HepG2 (cell line): ENCODE measurements at regions not wholly inside any gene's neighbourhood (a gene's known extent, or its start where the extent isn't known, plus 50 kb on each side); places are given as distances from the start of the nearest gene placed in this dataset.

Experiments
- ATAC-seq: fragments of 200-7000 bp; cut with Tn5 transposase; 3 replicates; pipeline ENCODE4 v1.9.1; 2020; ENCODE audit warnings: mild to moderate bottlenecking, moderate library complexity
- BruUV-seq: library from RNA; stranded (reverse); fragments of 400-500 nt; replicated peaks from 2 replicates; lab custom pipeline; 2021; lab: Mats Ljungman, UMichigan
- CTCF ChIA-PET: fragments of 300-600 bp; formaldehyde crosslinking; extraction: SDS; loops from one replicate; lab custom pipeline; 2021; ENCODE audit warnings: low total read pairs, inconsistent platforms, low intra/inter-chr PET ratio; lab: Yijun Ruan, JAX
- POLR2A ChIA-PET: fragments of 350-600 bp; sonication (Branson Sonifier 250); formaldehyde crosslinking; loops from one replicate; lab custom pipeline; 2020; ENCODE audit warnings: antibody characterized with exemption, inconsistent platforms; lab: Yijun Ruan, JAX
- DNase-seq: peaks from one replicate; pipeline ENCODE4 v3.0.0-alpha.2; 2015; ENCODE audit warnings: low spot score
- FAIRE-seq: peaks from 3 replicates; lab custom pipeline; 2011; peaks lifted over from hg19 to GRCh38; lab: Jason Lieb, UNC
- H2AFZ ChIP-seq: one replicate; pipeline ENCODE4 v1.6.1; 2011; ENCODE audit warnings: low read length, inconsistent platforms
- H3K27ac ChIP-seq: fragments of 300-600 bp; 3 replicates; pipeline ENCODE4 v1.8.0; 2011; ENCODE audit warnings: mixed run types, mild to moderate bottlenecking, mixed read lengths, low read length, inconsistent platforms; ENCODE audit not compliant: insufficient read depth; ENCODE audit errors: extremely low read length
- H3K27me3 ChIP-seq, 2 experiments: fragments of 200-600 bp in 1 of 2; 2 replicates in 1 of 2; 3 replicates in 1 of 2; pipeline versions ENCODE4 v1.6.0 to v1.8.0; 2011; ENCODE audit warnings: low read length in 2 of 2, mild to moderate bottlenecking in 2 of 2, moderate library complexity in 2 of 2, inconsistent platforms in 1 of 2; ENCODE audit not compliant: insufficient read depth in 2 of 2, control insufficient read depth in 1 of 2
- H3K36me3 ChIP-seq, 2 experiments: fragments of 200-600 bp in 1 of 2; replicated peaks in 1 of 2; 2 replicates in 1 of 2; 3 replicates in 1 of 2; pipeline versions ENCODE4 v1.5.1 to v1.8.0; 2011; ENCODE audit warnings: low read length in 2 of 2, inconsistent platforms in 1 of 2; ENCODE audit not compliant: insufficient read depth in 2 of 2, control insufficient read depth in 1 of 2
- H3K4me1 ChIP-seq: 2 replicates; pipeline ENCODE4 v1.5.1; 2012; ENCODE audit warnings: low read length, inconsistent platforms; ENCODE audit not compliant: insufficient read depth
- H3K4me2 ChIP-seq: 2 replicates; pipeline ENCODE4 v1.6.0; 2011; ENCODE audit warnings: low read depth, low read length, inconsistent platforms
- H3K4me3 ChIP-seq, 3 experiments: fragments of 200-600 bp in 1 of 3; sonication (generic), shearing (Covaris generic) in 1 of 3; replicated peaks in 1 of 3; 2 replicates each; pipeline ENCODE4 v1.5.1; 2011 to 2016; ENCODE audit warnings: low read length in 3 of 3, inconsistent platforms in 2 of 3, low read depth in 2 of 3, mild to moderate bottlenecking in 2 of 3, control low read depth in 1 of 3, mixed read lengths in 1 of 3; ENCODE audit not compliant: insufficient read depth in 1 of 3
- H3K79me2 ChIP-seq: one replicate; pipeline ENCODE4 v1.6.1; 2011; ENCODE audit warnings: low read length, inconsistent platforms; ENCODE audit not compliant: insufficient read depth
- H3K9ac ChIP-seq: 2 replicates; pipeline ENCODE4 v1.6.0; 2011; ENCODE audit warnings: mild to moderate bottlenecking, low read depth, low read length, inconsistent platforms; ENCODE audit not compliant: insufficient read depth
- H3K9me3 ChIP-seq: 2 replicates; pipeline ENCODE4 v1.5.1; 2012; ENCODE audit warnings: mild to moderate bottlenecking, low read length
- H4K20me1 ChIP-seq: 2 replicates; pipeline ENCODE4 v1.6.0; 2011; ENCODE audit warnings: inconsistent platforms, mild to moderate bottlenecking, low read length, moderate library complexity; ENCODE audit not compliant: insufficient read depth
- ATF7 ChIP-seq, 2 experiments: fragments of 450-650 bp in 1 of 2; sonication (generic) in 1 of 2; formaldehyde crosslinking in 1 of 2; IDR thresholded peaks; 2 replicates each; pipeline versions ENCODE4 v1.4.0 to v1.6.1; 2016 to 2020; ENCODE audit warnings: antibody characterized with exemption in 1 of 2, mild to moderate bottlenecking in 1 of 2, missing genetic modification reagents in 1 of 2
- CREB3 ChIP-seq: sonication (generic); formaldehyde crosslinking; IDR thresholded peaks from 2 replicates; pipeline ENCODE4 v1.5.0; 2020; ENCODE audit warnings: missing genetic modification reagents
- DNMT1 ChIP-seq: sonication (generic); formaldehyde crosslinking; IDR thresholded peaks from 2 replicates; pipeline ENCODE4 v1.5.1; 2020; ENCODE audit warnings: mild to moderate bottlenecking, missing genetic modification reagents
- FOXK2 ChIP-seq: fragments of 450-650 bp; IDR thresholded peaks from 2 replicates; pipeline ENCODE4 v1.6.1; 2016
- TCF7 ChIP-seq: sonication (generic); IDR thresholded peaks from 2 replicates; pipeline ENCODE4 v1.6.1; 2016; ENCODE audit warnings: antibody characterized with exemption, low read depth
- ZNF331 ChIP-seq: sonication (generic); formaldehyde crosslinking; IDR thresholded peaks from 2 replicates; pipeline ENCODE4 v1.4.0; 2020; ENCODE audit warnings: missing genetic modification reagents
- ZNF570 ChIP-seq: sonication (generic); formaldehyde crosslinking; IDR thresholded peaks from 2 replicates; pipeline ENCODE4 v1.4.0; 2020; ENCODE audit warnings: mild to moderate bottlenecking, missing genetic modification reagents, borderline replicate concordance
- ZNF780A ChIP-seq: sonication (generic); formaldehyde crosslinking; IDR thresholded peaks from 2 replicates; pipeline ENCODE4 v1.8.0; 2022; ENCODE audit warnings: mild to moderate bottlenecking, missing genetic modification reagents, moderate library complexity
- WGBS: methylation state at CpG from one replicate; pipeline ENCODE4 v1.1.6; 2017; ENCODE audit warnings: low lambda C conversion rate; 5-methylcytosine and 5-hydroxymethylcytosine counted together
- in situ Hi-C: cut with HindIII; loops from 2 replicates; pipeline ENCODE4 v1.10.0; 2017; ENCODE audit warnings: low pct_unique_long_range_greater_than_20kb; ENCODE audit not compliant: extremely low pct_ligation_motif_present
- intact Hi-C: fragments of 100-400 bp; cut with micrococcal nuclease; formaldehyde crosslinking; loops from one replicate; pipeline ENCODE4 v1.10.0; 2022; ENCODE audit not compliant: unreplicated experiment
- TF ChIP-seq, protein P1 (sequence below): sonication (generic); formaldehyde crosslinking; IDR thresholded peaks from 2 replicates; pipeline ENCODE4 v1.8.1; 2023; ENCODE audit warnings: missing genetic modification reagents, mild to moderate bottlenecking, borderline replicate concordance
- TF ChIP-seq, protein P2 (sequence below): sonication (generic); formaldehyde crosslinking; IDR thresholded peaks from 2 replicates; pipeline ENCODE4 v1.5.0; 2020; ENCODE audit warnings: missing genetic modification reagents

GRCh38 chr1:48164571-48164970 lies 57.9 kb upstream of the SLC5A9 start:
- H4K20me1 ChIP-seq, result no peaks in the 10 kb centered on the region
- H3K4me3 ChIP-seq, result no peak overlapping the region
- H3K4me2 ChIP-seq, result no peak overlapping the region
- DNase-seq (no peak), ATAC-seq (no peak), FAIRE-seq (no peak)
- no peak overlapping the region for H3K9ac ChIP-seq
- in situ Hi-C loops (no loop called here), intact Hi-C loops (no loop called here)
- 1% methylated on average over 4 of the region's 4 CpGs for WGBS
- TF ChIP-seq FOXK2 (no peak), DNMT1 (CRISPR knock-in tag) (no peak), ZNF331 (CRISPR knock-in tag) (no peak), ZNF780A (CRISPR knock-in tag) (no peak)
- TF ChIP-seq, protein P1, sequence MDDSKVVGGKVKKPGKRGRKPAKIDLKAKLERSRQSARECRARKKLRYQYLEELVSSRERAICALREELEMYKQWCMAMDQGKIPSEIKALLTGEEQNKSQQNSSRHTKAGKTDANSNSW (CRISPR knock-in tag), result no peak
- no peaks in the 10 kb centered on the region for H3K79me2 ChIP-seq
- ChIA-PET CTCF (no interaction called here), POLR2A (no interaction called here)
- BruUV-seq, result no TSS peak
- H3K36me3 ChIP-seq, result no peaks in the 10 kb centered on the region
- H3K4me1 ChIP-seq, result no peaks in the 10 kb centered on the region
- H3K9me3 ChIP-seq, result no peaks in the 10 kb centered on the region
- H3K27me3 ChIP-seq, result no peaks in the 10 kb centered on the region
- H2AFZ ChIP-seq, result no peak overlapping the region
- H3K27ac ChIP-seq, result no peak overlapping the region

DNA sequence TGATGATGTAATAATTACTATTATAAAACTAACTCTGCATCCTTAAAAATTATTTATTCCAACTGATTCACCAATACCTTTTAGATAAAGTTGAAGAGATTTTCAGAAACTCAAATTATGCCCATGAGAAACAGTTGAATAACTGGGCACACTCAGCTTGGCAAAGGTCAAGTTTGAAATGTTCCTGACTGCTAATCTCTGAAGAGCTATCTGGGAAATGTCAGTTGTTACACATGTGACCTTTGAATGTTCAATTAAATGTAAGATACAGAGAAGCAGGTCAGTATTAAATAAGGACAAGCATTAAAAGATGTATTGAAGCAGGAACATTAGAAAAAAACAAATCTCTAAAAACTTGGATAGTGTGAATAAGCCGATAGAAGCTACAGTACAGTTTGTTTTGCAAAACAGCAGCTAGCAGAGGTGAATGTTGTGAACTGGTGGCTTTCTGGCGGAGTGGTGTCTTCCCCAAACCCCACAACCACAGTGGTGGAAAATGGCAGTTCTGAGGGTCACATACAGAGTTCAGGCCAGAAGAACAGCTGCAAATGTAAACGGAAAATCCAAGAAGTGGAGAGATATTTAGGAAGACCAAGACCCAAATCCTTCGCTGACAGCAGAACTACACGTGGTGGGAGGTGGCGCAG lies 61.9 kb upstream of the SLC5A9 start:
- 30% methylated on average over 6 of the region's 6 CpGs for WGBS

More for the DNA sequence above, 61.9 kb upstream of the SLC5A9 start:
- no peaks in the 10 kb centered on the region for H3K27me3 ChIP-seq
- CTCF ChIA-PET, result no interaction called here
- in situ Hi-C loops (no loop called here), intact Hi-C loops (no loop called here)
- no peaks in the 10 kb centered on the region for H3K79me2 ChIP-seq
- POLR2A ChIA-PET, result no interaction called here
- H3K9ac ChIP-seq, result no peak overlapping the region
- FAIRE-seq, result no peak
- DNase-seq, result no peak
- H3K9me3 ChIP-seq, result no peaks in the 10 kb centered on the region
- ATAC-seq, result no peak
- no peaks in the 10 kb centered on the region for H3K36me3 ChIP-seq
- no peak overlapping the region for H2AFZ ChIP-seq
- H3K27ac ChIP-seq, result no peak overlapping the region
- H3K4me1 ChIP-seq, result no peaks in the 10 kb centered on the region
- no TSS peak for BruUV-seq
- H3K4me2 ChIP-seq, result no peak overlapping the region
- no peak overlapping the region for H3K4me3 ChIP-seq
- H4K20me1 ChIP-seq, result no peaks in the 10 kb centered on the region
- TF ChIP-seq CREB3 (CRISPR knock-in tag), result no peak
- TF ChIP-seq, protein P2, sequence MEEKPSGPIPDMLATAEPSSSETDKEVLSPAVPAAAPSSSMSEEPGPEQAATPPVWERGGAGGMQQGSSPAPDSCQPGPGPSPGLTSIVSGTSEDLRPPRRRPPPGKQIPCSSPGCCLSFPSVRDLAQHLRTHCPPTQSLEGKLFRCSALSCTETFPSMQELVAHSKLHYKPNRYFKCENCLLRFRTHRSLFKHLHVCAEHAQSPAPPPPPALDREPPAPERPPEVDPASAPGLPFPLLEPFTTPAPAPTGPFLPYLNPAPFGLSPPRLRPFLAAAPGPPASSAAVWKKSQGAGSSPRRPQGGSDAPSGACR (CRISPR knock-in tag), result no peak
- TF ChIP-seq ATF7 (IDR thresholded peaks at IDR 0.05), result peak; percentile 47; the same call in 1 of the 2 replicates
- no peak for TF ChIP-seq ATF7 (CRISPR knock-in tag; IDR thresholded peaks at IDR 0.05)
- no peak for TF ChIP-seq ZNF570
- no peak for TF ChIP-seq TCF7
